Heart right ventricle (tissue), 16 donors: ENCODE measurements at regions not wholly inside any gene's neighbourhood (a gene's known extent, or its start where the extent isn't known, plus 50 kb on each side); places are given as distances from the start of the nearest gene placed in this dataset.

Experiments used
- ATAC-seq, 8 donors: fragments of 200-7000 bp; cut with Tn5 transposase; one replicate each; pipeline ENCODE4 v1.9.1; 2020; ENCODE audit warnings: mild to moderate bottlenecking in 8 of 8, moderate library complexity in 8 of 8, moderate number of reproducible peaks in 1 of 8
- DNase-seq, 2 donors: peaks; one replicate each; pipeline ENCODE4 v3.0.0-alpha.2; 2020
- H3K27ac ChIP-seq, 10 donors: fragments of 200-600 bp; sonication (generic) in 2 of 10; one replicate each; pipeline versions ENCODE4 v1.5.0 to v1.8.0; 2020 to 2022; ENCODE audit warnings: mild to moderate bottlenecking in 3 of 10
- H3K27me3 ChIP-seq, 7 donors: fragments of 200-600 bp; one replicate each; pipeline ENCODE4 v1.8.0; 2021 to 2022; ENCODE audit warnings: mild to moderate bottlenecking in 2 of 7
- H3K36me3 ChIP-seq, 9 donors: fragments of 200-600 bp; sonication (generic) in 1 of 9; one replicate each; pipeline versions ENCODE4 v1.5.0 to v1.8.0; 2020 to 2022; ENCODE audit warnings: mild to moderate bottlenecking in 2 of 9
- H3K4me1 ChIP-seq, 9 donors: fragments of 200-600 bp; sonication (generic) in 1 of 9; one replicate each; pipeline versions ENCODE4 v1.5.0 to v1.8.0; 2020 to 2022; ENCODE audit warnings: mild to moderate bottlenecking in 4 of 9
- H3K4me3 ChIP-seq, 10 donors: fragments of 200-600 bp; sonication (generic) in 2 of 10; one replicate each; pipeline versions ENCODE4 v1.5.0 to v1.8.0; 2020 to 2022; ENCODE audit warnings: mild to moderate bottlenecking in 7 of 10, moderate library complexity in 2 of 10
- H3K9me3 ChIP-seq, 11 donors: fragments of 200-600 bp in 10 of 11; sonication (generic) in 2 of 11; one replicate each; pipeline versions ENCODE4 v1.5.0 to v1.8.0; 2013 to 2022; ENCODE audit warnings: mild to moderate bottlenecking in 2 of 11, control low read depth in 1 of 11, moderate library complexity in 1 of 11
- WGBS, 2 donors: extraction: QIAGEN DNeasy Blood & Tissue Kit; methylation state at CpG; one replicate each; pipeline ENCODE4 v1.1.7; 2013; ENCODE audit warnings: inconsistent platforms in 1 of 2; 5-methylcytosine and 5-hydroxymethylcytosine counted together
- intact Hi-C, 10 donors: fragments of 100-400 bp; cut with DNase I; formaldehyde crosslinking; loops; one replicate each; pipeline versions ENCODE4 v1.11.1 to v1.14.2; 2022
- TF ChIP-seq, protein P1 (sequence below), 9 donors: fragments of 200-600 bp; sonication (generic) in 2 of 9; IDR thresholded peaks; one replicate each; pipeline versions ENCODE4 v1.5.0 to v1.8.0; 2021 to 2022; ENCODE audit warnings: antibody characterized with exemption in 9 of 9, mild to moderate bottlenecking in 5 of 9, moderate library complexity in 1 of 9
- donor health status: Arrhythmogenic right ventricular cardiomyopathy.
- donor health status: ischemic (EF 13 %, LVEDD 7.1; RV severe dilation, severe dysfunction).
- donor health status: healthy with polysubstance abuse.
- donor health status: DM: no; HTN: yes; CAD: no.
- donor health status: DM: no; HTN: no; CAD: no.
- donor health status: ischemic (EF 25% LVEDD 6.9; RV normal size, moderate dysfunction).
- donor health status: ischemic (EF 25% LVEDD 5.7; RV mildly dilated, moderate dysfunction).
- donor health status: healthy.
- donor health status: DM: yes; HTN: yes; CAD: no.
- donor health status: Ischemic cardiomyopathy.
- donor health status: ischemic (EF 35%, LVEDD 5.7; RV mildly dilated, moderate dysfunction).
- donor health status: nonischemic (EF 11% LVEDD 7.7; RV severe dilation, severe dysfunction).
- donor health status: DM: yes; HTN: yes; CAD: no.
- donor health status: PGD.
- donor health status: ischemic (EF 29% LVEDD 5.4; RV normal size, mild dysfunction).
- donor health status: nonischemic (EF 23%, LVEDD 6.1; RV moderate dilation, normal function).

- WGBS, 2 donors = 46 to 71% methylated on average over 1 of the region's 1 CpG
- peaks cover 0 to 19% (median 0%) of the 10 kb centered on the region in 11 donors for H3K9me3 ChIP-seq
- H3K4me3 ChIP-seq = no peak overlapping the region
- no peak overlapping the region for H3K27ac ChIP-seq
- no peaks in the 10 kb centered on the region for H3K4me1 ChIP-seq
- no peak for DNase-seq
- H3K27me3 ChIP-seq = no peaks in the 10 kb centered on the region
- intact Hi-C loops = no loop called here
- no peaks in the 10 kb centered on the region for H3K36me3 ChIP-seq
- TF ChIP-seq, protein P1, sequence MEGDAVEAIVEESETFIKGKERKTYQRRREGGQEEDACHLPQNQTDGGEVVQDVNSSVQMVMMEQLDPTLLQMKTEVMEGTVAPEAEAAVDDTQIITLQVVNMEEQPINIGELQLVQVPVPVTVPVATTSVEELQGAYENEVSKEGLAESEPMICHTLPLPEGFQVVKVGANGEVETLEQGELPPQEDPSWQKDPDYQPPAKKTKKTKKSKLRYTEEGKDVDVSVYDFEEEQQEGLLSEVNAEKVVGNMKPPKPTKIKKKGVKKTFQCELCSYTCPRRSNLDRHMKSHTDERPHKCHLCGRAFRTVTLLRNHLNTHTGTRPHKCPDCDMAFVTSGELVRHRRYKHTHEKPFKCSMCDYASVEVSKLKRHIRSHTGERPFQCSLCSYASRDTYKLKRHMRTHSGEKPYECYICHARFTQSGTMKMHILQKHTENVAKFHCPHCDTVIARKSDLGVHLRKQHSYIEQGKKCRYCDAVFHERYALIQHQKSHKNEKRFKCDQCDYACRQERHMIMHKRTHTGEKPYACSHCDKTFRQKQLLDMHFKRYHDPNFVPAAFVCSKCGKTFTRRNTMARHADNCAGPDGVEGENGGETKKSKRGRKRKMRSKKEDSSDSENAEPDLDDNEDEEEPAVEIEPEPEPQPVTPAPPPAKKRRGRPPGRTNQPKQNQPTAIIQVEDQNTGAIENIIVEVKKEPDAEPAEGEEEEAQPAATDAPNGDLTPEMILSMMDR (IDR thresholded peaks at IDR 0.05) = no peak
- no peak for ATAC-seq
Observed at GRCh38 chr20:16916165-16916564, 168.0 kb downstream of the OTOR start.

- Histone ChIP-seq H3K27me3 (no peaks in the 10 kb centered on the region), H3K36me3 (no peaks in the 10 kb centered on the region), H3K27ac (no peak overlapping the region), H3K9me3 (peaks cover 0 to 19% (median 0%) of the 10 kb centered on the region in 11 donors), H3K4me3 (no peak overlapping the region), H3K4me1 (no peaks in the 10 kb centered on the region)
- ATAC-seq (no peak), DNase-seq (no peak)
- intact Hi-C loops = no loop called here
- WGBS, 2 donors = 43 to 46% methylated on average over 1 of the region's 1 CpG
- TF ChIP-seq, protein P1 (IDR thresholded peaks at IDR 0.05) = no peak
Observed at GRCh38 chr20:16917636-16918035, 169.5 kb downstream of the OTOR start.

DNA sequence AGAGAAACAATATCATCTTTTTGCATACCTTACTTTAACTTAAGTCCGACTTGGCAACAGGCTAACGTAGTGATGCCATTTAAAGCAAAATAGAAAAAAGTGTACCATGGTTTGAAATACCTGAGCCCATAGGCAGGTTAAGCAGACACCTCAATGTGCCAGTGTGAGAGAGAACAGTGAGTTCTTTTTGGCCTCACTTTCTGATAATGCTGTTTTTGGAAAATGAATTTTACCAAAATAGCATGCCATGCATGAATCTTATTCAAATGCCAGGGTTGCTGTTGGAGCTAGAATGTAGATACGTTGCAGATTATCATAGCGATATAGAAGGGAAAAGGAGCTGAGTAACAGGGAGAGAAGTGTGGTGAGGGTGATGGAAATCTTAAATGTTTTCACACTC, 170.2 kb downstream of the OTOR start:
- ATAC-seq (no peak), DNase-seq (no peak)
- Histone ChIP-seq H3K4me3 (no peak overlapping the region), H3K27ac (no peak overlapping the region), H3K9me3 (peaks cover 0 to 19% (median 0%) of the 10 kb centered on the region in 11 donors), H3K4me1 (no peaks in the 10 kb centered on the region), H3K36me3 (no peaks in the 10 kb centered on the region), H3K27me3 (no peaks in the 10 kb centered on the region)
- 85 to 87% methylated on average over 4 of the region's 4 CpGs for WGBS, 2 donors
- intact Hi-C loops = no loop called here
- TF ChIP-seq, protein P1 (IDR thresholded peaks at IDR 0.05) = no peak

DNA sequence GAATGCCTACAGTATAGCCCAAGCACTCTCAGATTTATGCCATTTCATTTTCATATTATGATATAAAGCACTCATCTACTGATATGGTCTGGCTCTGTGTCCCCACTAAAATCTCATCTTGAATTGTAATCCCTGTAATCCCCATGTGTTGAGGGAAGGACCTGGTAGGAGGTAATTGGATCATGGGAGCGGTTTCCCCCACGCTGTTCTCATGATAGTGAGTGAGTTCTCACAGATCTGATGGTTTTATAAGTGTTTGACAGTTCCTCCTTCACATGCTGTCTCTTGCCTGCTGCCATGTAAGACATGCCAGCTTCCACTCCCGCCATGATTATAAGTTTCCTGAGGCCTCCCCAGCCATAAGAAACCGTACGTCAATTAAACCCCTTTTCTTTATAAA, 171.7 kb downstream of the OTOR start:
- Histone ChIP-seq H3K9me3 (peaks cover 0 to 7% (median 0%) of the 10 kb centered on the region in 11 donors), H3K36me3 (no peaks in the 10 kb centered on the region), H3K4me1 (no peaks in the 10 kb centered on the region), H3K27me3 (no peaks in the 10 kb centered on the region), H3K27ac (no peak overlapping the region), H3K4me3 (no peak overlapping the region)
- TF ChIP-seq, protein P1 (IDR thresholded peaks at IDR 0.05) = no peak
- DNase-seq (no peak), ATAC-seq (no peak)
- intact Hi-C loops = no loop called here
- WGBS, 2 donors = 54 to 73% methylated on average over 5 of the region's 5 CpGs
